Ishikawa (cell line): ENCODE measurements at regions not wholly inside any gene's neighbourhood (a gene's known extent, or its start where the extent isn't known, plus 50 kb on each side); places are given as distances from the start of the nearest gene placed in this dataset.
A peak's percentile ranks its signal among the peaks of the same experiment; 100 is the strongest.

Source experiments
- CEBPB ChIP-seq: IDR thresholded peaks from 2 replicates; pipeline ENCODE4 v1.6.1; 2012
- CREB1 ChIP-seq: IDR thresholded peaks from 2 replicates; pipeline ENCODE4 v1.6.1; 2012; ENCODE audit warnings: low read depth
- EGR1 ChIP-seq: IDR thresholded peaks from 2 replicates; pipeline ENCODE4 v1.6.1; 2012
- EP300 ChIP-seq: IDR thresholded peaks from 2 replicates; pipeline ENCODE4 v1.6.1; 2012; ENCODE audit warnings: borderline replicate concordance
- FOXM1 ChIP-seq: IDR thresholded peaks from 2 replicates; pipeline ENCODE4 v1.6.1; 2012; ENCODE audit warnings: low read depth, borderline replicate concordance
- NFIC ChIP-seq: IDR thresholded peaks from 2 replicates; pipeline ENCODE4 v1.6.1; 2012
- RAD21 ChIP-seq: IDR thresholded peaks from 2 replicates; pipeline ENCODE4 v1.6.1; 2012; ENCODE audit warnings: low read depth
- TAF1 ChIP-seq: IDR thresholded peaks from 2 replicates; pipeline ENCODE4 v1.6.1; 2012; ENCODE audit warnings: low read depth, mild to moderate bottlenecking
- TCF12 ChIP-seq: IDR thresholded peaks from 2 replicates; pipeline ENCODE4 v1.6.1; 2012; ENCODE audit warnings: low read depth
- TEAD4 ChIP-seq: IDR thresholded peaks from 2 replicates; pipeline ENCODE4 v1.6.1; 2012
- YY1 ChIP-seq: IDR thresholded peaks from 2 replicates; pipeline ENCODE4 v1.6.1; 2012; ENCODE audit warnings: low read depth
- ZBTB7A ChIP-seq: IDR thresholded peaks from 2 replicates; pipeline ENCODE4 v1.6.1; 2012; ENCODE audit warnings: low read depth
- TF ChIP-seq, protein P1 (sequence below): IDR thresholded peaks from 2 replicates; pipeline ENCODE4 v1.6.1; 2012
- TF ChIP-seq, protein P2 (sequence below): IDR thresholded peaks from 2 replicates; pipeline ENCODE4 v1.6.1; 2012
- TF ChIP-seq, protein P3 (sequence below): IDR thresholded peaks from 2 replicates; pipeline ENCODE4 v1.6.1; 2012; ENCODE audit warnings: low read depth, mild to moderate bottlenecking

DNA sequence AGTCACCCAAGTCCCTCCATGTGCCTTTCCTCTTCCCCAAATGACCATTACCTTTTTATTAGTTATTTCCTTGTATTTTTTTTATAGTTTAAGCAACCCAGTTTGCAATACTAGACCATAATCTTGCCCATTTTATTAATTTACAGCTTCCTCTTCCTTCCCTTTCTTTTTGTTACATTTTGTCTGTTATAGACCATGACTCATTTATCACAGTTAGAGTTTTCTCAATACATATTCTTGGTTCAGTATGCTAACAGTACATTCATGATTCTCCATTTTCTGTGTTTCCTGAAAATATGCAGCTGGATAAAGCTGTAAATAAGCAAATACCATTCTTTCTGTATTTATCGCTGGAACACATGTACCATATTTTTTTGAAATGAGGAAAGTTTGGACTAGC lies 376.7 kb upstream of the RAG2 start:
- TF ChIP-seq NFIC (no peak), TAF1 (no peak), TEAD4 (no peak), FOXM1 (no peak), TCF12 (no peak), EGR1 (no peak), RAD21 (no peak), CREB1 (no peak), ZBTB7A (no peak), CEBPB (no peak), YY1 (no peak), EP300 (no peak)
- TF ChIP-seq, protein P1, sequence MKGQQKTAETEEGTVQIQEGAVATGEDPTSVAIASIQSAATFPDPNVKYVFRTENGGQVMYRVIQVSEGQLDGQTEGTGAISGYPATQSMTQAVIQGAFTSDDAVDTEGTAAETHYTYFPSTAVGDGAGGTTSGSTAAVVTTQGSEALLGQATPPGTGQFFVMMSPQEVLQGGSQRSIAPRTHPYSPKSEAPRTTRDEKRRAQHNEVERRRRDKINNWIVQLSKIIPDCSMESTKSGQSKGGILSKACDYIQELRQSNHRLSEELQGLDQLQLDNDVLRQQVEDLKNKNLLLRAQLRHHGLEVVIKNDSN = no peak
- TF ChIP-seq, protein P2, sequence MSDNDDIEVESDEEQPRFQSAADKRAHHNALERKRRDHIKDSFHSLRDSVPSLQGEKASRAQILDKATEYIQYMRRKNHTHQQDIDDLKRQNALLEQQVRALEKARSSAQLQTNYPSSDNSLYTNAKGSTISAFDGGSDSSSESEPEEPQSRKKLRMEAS = no peak
- TF ChIP-seq, protein P3, sequence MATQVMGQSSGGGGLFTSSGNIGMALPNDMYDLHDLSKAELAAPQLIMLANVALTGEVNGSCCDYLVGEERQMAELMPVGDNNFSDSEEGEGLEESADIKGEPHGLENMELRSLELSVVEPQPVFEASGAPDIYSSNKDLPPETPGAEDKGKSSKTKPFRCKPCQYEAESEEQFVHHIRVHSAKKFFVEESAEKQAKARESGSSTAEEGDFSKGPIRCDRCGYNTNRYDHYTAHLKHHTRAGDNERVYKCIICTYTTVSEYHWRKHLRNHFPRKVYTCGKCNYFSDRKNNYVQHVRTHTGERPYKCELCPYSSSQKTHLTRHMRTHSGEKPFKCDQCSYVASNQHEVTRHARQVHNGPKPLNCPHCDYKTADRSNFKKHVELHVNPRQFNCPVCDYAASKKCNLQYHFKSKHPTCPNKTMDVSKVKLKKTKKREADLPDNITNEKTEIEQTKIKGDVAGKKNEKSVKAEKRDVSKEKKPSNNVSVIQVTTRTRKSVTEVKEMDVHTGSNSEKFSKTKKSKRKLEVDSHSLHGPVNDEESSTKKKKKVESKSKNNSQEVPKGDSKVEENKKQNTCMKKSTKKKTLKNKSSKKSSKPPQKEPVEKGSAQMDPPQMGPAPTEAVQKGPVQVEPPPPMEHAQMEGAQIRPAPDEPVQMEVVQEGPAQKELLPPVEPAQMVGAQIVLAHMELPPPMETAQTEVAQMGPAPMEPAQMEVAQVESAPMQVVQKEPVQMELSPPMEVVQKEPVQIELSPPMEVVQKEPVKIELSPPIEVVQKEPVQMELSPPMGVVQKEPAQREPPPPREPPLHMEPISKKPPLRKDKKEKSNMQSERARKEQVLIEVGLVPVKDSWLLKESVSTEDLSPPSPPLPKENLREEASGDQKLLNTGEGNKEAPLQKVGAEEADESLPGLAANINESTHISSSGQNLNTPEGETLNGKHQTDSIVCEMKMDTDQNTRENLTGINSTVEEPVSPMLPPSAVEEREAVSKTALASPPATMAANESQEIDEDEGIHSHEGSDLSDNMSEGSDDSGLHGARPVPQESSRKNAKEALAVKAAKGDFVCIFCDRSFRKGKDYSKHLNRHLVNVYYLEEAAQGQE = no peak

DNA sequence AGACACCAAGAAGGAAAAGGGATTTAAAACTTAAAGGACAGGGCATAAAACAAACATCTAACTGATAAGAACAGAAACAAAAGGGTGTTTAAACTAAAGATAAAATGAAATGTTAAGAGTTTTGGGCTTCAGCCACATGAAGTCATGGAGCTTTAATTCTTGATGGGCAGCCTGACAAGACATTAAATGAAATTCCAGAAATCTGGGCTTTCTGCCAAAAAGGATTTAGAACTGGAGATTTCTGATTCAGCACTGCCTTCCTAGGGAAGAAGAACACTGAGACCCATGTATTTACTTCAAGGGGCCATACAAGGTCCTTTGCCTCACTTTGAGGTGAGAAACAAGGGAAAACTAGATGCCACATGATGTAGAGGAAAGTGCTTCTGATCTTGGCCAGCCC lies 355.9 kb upstream of the RAG2 start:
- TF ChIP-seq EGR1 (no peak), ZBTB7A (no peak), NFIC (no peak), TCF12 (no peak), CEBPB (no peak), EP300 (no peak), TAF1 (no peak)

DNA sequence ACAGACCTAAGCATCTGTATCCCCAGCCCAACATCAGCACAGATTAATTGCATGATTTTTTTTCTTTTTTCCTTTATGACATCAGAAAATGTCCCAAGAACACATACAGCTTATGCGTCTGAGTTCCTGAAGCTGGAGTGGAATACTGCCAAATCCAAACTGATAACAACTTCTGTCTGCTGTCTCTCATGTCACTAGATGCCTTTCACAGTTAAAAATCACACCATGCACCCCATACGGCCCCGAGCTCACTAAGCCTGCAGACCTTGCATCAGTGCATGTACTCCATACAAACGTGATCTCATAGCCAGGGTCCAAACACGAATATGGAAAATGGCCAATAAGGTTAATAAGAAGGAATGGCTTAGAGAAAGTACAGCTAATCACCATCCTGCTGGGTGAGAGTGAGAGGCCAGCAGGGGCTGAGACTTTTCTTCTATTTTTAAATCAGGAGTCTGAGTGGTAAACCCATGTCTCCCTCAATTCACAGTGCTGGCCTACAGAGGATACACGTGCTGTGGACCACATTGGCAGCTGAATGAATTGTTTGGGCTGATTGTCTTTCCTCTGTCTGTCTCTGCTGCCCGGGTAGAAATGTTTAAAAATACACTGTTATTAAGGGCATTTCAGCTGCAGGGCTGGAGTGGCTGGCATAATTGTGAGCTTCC lies 350.6 kb upstream of the RAG2 start:
- TF ChIP-seq CREB1 = no peak
- no peak for TF ChIP-seq EGR1
- TF ChIP-seq, protein P3 = no peak
- no peak for TF ChIP-seq TEAD4
- no peak for TF ChIP-seq RAD21
- TF ChIP-seq NFIC = no peak
- TF ChIP-seq, protein P2 = no peak
- no peak for TF ChIP-seq TCF12
- TF ChIP-seq YY1 = no peak
- TF ChIP-seq ZBTB7A = no peak
- no peak for TF ChIP-seq TAF1
- TF ChIP-seq, protein P1 = no peak
- no peak for TF ChIP-seq EP300
- TF ChIP-seq FOXM1 = no peak
- no peak for TF ChIP-seq CEBPB

DNA sequence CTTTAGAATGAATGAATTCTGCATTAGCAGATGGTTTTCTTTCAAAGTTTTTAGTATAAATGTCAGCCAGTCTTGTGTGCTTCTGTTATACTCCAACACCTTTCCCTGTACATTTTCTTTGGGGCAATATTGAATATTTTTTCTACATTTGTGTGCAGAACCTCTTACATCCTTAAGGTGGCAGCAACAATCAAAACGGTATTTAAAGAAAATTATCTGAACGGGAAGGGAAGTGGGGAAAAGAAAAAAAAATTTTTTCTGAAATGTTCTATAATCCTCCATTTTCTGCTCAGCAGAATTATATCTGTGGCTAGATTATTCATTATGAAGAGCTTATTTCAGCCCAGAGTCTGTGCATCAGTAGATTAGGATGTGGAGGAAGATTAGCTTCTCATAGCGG lies 347.3 kb upstream of the RAG2 start:
- 0 out of 2 replicates have a peak, but pooled peaks have one; percentile 22 for TF ChIP-seq RAD21
- TF ChIP-seq, protein P2 = no peak

DNA sequence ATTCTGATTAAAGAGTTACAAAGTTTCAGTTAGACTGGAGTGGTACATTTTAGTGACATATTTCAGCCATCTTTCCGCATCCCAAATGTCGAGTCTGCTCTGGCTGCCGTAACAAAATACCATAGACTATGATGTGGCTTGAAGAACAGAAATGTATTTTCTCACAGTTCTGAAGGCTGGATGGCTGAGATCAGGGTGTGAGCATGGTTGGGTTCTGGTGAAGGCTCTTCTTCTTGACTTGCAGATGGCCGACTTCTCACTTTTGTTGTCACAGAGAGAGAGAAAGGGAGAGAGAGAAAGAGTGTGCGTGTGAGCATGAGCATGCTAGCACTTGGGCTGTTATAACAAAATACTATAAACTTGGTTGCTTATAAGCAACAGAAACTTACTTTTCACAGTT lies 335.4 kb upstream of the RAG2 start:
- TF ChIP-seq TEAD4 (no peak), CEBPB (no peak), ZBTB7A (no peak), NFIC (no peak)
- TF ChIP-seq, protein P3 = no peak
- TF ChIP-seq, protein P1 = no peak
